Endothelial cell (in vitro differentiated cells): ENCODE measurements at regions not wholly inside any gene's neighbourhood (a gene's known extent, or its start where the extent isn't known, plus 50 kb on each side); places are given as distances from the start of the nearest gene placed in this dataset.
A peak's percentile ranks its signal among the peaks of the same experiment; 100 is the strongest.

Experiments
- DNase-seq: peaks from one replicate; pipeline ENCODE4 v3.0.0; 2021; ENCODE audit warnings: low spot score
- H3K27ac Mint-ChIP-seq: one replicate; pipeline ENCODE4 v1.8.0; 2021; ENCODE audit warnings: mixed read lengths, inconsistent platforms; ENCODE audit not compliant: unreplicated experiment
- H3K27me3 Mint-ChIP-seq: one replicate; pipeline ENCODE4 v1.8.0; 2021; ENCODE audit warnings: mild to moderate bottlenecking, moderate library complexity, mixed read lengths, inconsistent platforms; ENCODE audit not compliant: unreplicated experiment
- H3K36me3 Mint-ChIP-seq: one replicate; pipeline ENCODE4 v1.8.0; 2021; ENCODE audit warnings: mild to moderate bottlenecking, low read depth, mixed read lengths, inconsistent platforms; ENCODE audit not compliant: unreplicated experiment
- H3K4me1 Mint-ChIP-seq: one replicate; pipeline ENCODE4 v1.8.0; 2021; ENCODE audit warnings: mild to moderate bottlenecking, mixed read lengths, inconsistent platforms; ENCODE audit not compliant: unreplicated experiment
- H3K4me3 Mint-ChIP-seq: one replicate; pipeline ENCODE4 v1.8.0; 2021; ENCODE audit warnings: mild to moderate bottlenecking, mixed read lengths, inconsistent platforms; ENCODE audit not compliant: unreplicated experiment
- H3K9me3 Mint-ChIP-seq: one replicate; pipeline ENCODE4 v1.8.0; 2021; ENCODE audit warnings: mixed read lengths, inconsistent platforms; ENCODE audit not compliant: unreplicated experiment
- TF ChIP-seq, protein P1 (sequence below): fragments of 200-600 bp; sonication (generic); IDR thresholded peaks from one replicate; pipeline ENCODE4 v1.5.0; 2021; ENCODE audit warnings: antibody characterized with exemption; ENCODE audit not compliant: unreplicated experiment

DNA sequence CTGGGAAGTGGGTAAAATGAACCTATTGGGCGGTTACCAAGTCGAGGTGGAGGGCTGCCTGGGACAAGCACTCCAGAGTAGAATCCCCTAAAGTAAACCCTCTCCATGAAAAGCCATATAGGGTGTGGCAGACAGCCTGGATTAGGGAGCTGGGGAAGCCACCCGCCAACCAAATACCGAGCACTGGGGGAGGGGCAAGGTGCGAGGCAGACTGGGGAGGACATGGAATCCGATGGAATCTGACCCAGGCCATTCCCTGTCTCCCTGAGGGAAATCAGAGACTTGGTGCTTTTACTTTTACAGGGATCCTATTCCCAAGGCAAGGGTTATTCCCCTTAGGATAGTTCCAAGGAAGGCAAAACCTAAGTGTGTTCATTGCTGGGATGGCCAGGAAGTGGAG lies 130.9 kb upstream of the HSD17B12 start:
- TF ChIP-seq, protein P1, sequence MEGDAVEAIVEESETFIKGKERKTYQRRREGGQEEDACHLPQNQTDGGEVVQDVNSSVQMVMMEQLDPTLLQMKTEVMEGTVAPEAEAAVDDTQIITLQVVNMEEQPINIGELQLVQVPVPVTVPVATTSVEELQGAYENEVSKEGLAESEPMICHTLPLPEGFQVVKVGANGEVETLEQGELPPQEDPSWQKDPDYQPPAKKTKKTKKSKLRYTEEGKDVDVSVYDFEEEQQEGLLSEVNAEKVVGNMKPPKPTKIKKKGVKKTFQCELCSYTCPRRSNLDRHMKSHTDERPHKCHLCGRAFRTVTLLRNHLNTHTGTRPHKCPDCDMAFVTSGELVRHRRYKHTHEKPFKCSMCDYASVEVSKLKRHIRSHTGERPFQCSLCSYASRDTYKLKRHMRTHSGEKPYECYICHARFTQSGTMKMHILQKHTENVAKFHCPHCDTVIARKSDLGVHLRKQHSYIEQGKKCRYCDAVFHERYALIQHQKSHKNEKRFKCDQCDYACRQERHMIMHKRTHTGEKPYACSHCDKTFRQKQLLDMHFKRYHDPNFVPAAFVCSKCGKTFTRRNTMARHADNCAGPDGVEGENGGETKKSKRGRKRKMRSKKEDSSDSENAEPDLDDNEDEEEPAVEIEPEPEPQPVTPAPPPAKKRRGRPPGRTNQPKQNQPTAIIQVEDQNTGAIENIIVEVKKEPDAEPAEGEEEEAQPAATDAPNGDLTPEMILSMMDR, result no peak
- Mint-ChIP-seq H3K27ac (no peak overlapping the region), H3K4me1 (peaks cover 7% of the 10 kb centered on the region), H3K36me3 (peaks cover 3% of the 10 kb centered on the region), H3K9me3 (no peaks in the 10 kb centered on the region), H3K4me3 (no peak overlapping the region), H3K27me3 (peaks cover 9% of the 10 kb centered on the region)
- no peak for DNase-seq

DNA sequence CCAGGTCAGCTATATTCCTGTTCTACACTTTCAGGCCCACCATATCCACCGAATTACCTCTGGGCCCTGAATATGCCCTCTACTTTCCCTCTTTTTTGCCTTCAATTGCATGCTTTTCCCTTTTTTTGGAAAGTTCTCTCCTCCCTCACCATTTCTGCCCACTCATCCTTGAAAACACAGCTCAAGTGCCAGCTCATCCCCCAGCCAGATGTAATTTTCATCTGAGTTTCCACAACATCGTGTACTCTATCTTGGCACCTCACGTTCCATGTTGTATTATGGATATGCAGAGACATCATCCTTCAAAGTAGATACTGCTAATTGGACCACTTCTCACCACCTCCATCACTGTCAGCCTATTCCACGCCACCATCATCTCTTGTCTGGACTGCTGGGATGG lies 129.8 kb upstream of the HSD17B12 start:
- Mint-ChIP-seq H3K4me1 (peaks cover 7% of the 10 kb centered on the region), H3K9me3 (no peaks in the 10 kb centered on the region), H3K27me3 (peaks cover 9% of the 10 kb centered on the region), H3K4me3 (peak overlapping the region; percentile 4), H3K36me3 (peaks cover 3% of the 10 kb centered on the region), H3K27ac (no peak overlapping the region)
- TF ChIP-seq, protein P1, result no peak
- no peak for DNase-seq

DNA sequence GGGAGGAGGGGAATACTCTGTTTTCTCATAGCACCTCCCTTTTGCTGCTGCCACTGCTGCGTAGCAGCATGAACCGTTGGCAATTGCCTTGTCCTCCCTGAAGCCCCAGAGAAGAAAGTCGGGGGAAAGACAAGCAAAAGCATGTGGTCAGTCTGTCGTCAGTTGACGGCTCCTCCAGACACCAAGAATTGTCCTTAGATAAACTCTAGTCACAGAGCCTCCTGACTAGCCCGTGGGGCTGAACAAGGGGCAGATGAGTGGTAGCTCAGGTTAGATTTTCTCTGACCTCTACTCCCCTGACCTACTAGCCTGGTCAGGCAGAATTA lies 126.4 kb upstream of the HSD17B12 start:
- Mint-ChIP-seq H3K4me1 (peaks cover 24% of the 10 kb centered on the region), H3K36me3 (no peaks in the 10 kb centered on the region), H3K27ac (no peak overlapping the region), H3K27me3 (peaks cover 15% of the 10 kb centered on the region), H3K4me3 (no peak overlapping the region), H3K9me3 (no peaks in the 10 kb centered on the region)
- DNase-seq, result no peak
- TF ChIP-seq, protein P1, result no peak

DNA sequence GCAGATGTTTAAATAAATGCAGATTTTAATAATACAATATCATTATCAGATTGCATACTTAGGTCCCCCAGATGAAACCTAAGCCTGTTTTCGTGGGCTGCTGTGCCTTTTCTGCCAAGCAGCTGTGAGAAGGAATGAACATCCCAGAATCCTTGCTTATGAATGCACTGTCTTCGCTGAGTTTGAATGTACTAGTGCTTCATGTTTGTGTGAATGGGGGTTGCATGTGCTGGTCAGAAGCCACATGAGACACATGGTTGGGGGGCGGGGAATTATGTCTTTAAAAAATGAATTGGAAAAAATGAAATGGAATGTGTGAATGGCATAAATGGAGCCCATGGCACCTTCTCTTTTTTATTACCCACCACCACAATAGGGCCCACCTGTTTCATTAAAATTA lies 125.4 kb upstream of the HSD17B12 start:
- Mint-ChIP-seq H3K36me3 (no peaks in the 10 kb centered on the region), H3K9me3 (no peaks in the 10 kb centered on the region), H3K4me1 (peaks cover 22% of the 10 kb centered on the region), H3K4me3 (no peak overlapping the region), H3K27ac (no peak overlapping the region), H3K27me3 (peaks cover 13% of the 10 kb centered on the region)
- TF ChIP-seq, protein P1, result no peak
- DNase-seq, result no peak

DNA sequence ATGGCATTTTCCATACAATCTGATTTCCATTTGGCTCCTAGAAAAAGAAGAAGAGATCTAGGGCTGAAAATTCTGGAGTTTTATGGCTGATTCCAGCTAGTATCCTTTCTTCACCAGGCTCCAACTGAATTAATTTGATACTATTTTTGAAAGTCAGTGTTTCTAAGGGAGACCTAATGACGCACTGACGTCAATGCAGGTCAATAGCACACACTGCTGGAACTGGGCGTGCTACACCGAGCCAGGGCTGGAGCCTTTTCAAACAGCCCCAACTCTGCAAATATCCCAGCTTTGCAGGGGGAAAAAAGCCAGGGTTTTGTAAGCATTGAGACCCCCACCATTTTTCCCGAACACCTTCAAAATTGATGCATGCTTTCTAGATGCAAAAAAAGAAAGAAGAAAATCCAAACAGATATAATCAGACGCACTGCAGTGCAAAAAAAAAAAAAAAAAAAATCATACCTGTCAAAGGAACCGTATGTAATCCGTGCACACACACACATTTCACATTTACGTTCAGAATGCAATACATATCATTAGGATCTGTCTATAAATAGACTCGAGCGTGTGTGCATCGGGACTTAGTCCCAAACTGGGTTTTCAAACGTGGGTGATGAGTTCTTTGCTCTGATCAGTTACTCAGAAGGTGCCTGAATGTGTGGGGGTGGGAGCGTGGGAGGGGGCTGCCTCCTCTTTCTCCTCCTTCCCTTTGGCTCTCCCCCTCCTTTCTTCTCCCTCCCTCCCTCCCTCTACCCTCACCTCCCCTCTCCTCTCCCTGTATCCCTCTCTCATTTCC lies 124.5 kb upstream of the HSD17B12 start:
- Mint-ChIP-seq H3K4me1 (peaks cover 20% of the 10 kb centered on the region), H3K4me3 (no peak overlapping the region), H3K9me3 (no peaks in the 10 kb centered on the region), H3K36me3 (no peaks in the 10 kb centered on the region), H3K27me3 (peaks cover 10% of the 10 kb centered on the region), H3K27ac (no peak overlapping the region)
- DNase-seq, result no peak
- TF ChIP-seq, protein P1, result no peak
